Upper lobe of left lung (tissue), 6 donors: ENCODE measurements at regions not wholly inside any gene's neighbourhood (a gene's known extent, or its start where the extent isn't known, plus 50 kb on each side); places are given as distances from the start of the nearest gene placed in this dataset.
A peak's percentile ranks its signal among the peaks of the same experiment; 100 is the strongest.

ENCODE experiments used
- ATAC-seq, 2 donors: fragments of 200-7000 bp; cut with Tn5 transposase; one replicate each; pipeline ENCODE4 v1.9.1; 2022; ENCODE audit warnings: mild to moderate bottlenecking in 2 of 2, moderate library complexity in 2 of 2; ENCODE audit not compliant: low FRiP score in 2 of 2
- DNase-seq, 2 donors: peaks; one replicate each; pipeline ENCODE4 v3.0.0-alpha.2; 2019 to 2020
- H3K27ac ChIP-seq, 4 donors: fragments of 200-600 bp; sonication (generic); one replicate each; pipeline ENCODE4 v1.5.1; 2016 to 2019
- H3K27me3 ChIP-seq, 4 donors: fragments of 200-600 bp; sonication (generic); one replicate each; pipeline ENCODE4 v1.5.1; 2017 to 2019
- H3K36me3 ChIP-seq, 4 donors: fragments of 200-600 bp; sonication (generic); one replicate each; pipeline ENCODE4 v1.5.1; 2016 to 2019
- H3K4me1 ChIP-seq, 4 donors: fragments of 200-600 bp; sonication (generic); one replicate each; pipeline ENCODE4 v1.5.1; 2018 to 2019
- H3K4me3 ChIP-seq, 4 donors: fragments of 200-600 bp; sonication (generic); one replicate each; pipeline ENCODE4 v1.5.1; 2017 to 2019; ENCODE audit warnings: mild to moderate bottlenecking in 2 of 4, moderate library complexity in 1 of 4
- H3K9me3 ChIP-seq, 4 donors: fragments of 200-600 bp; sonication (generic); one replicate each; pipeline ENCODE4 v1.5.1; 2018 to 2019
- EP300 ChIP-seq, 4 donors: sonication (generic); formaldehyde crosslinking; IDR thresholded peaks; one replicate each; pipeline ENCODE4 v1.5.1; 2017; ENCODE audit warnings: antibody characterized with exemption in 4 of 4, control low read depth in 2 of 4
- POLR2A ChIP-seq, 4 donors: fragments of 450-650 bp; IDR thresholded peaks; one replicate each; pipeline ENCODE4 v1.5.1; 2016 to 2017; ENCODE audit warnings: antibody characterized with exemption in 4 of 4, mild to moderate bottlenecking in 2 of 4
- POLR2AphosphoS5 ChIP-seq, 2 donors: sonication (generic); formaldehyde crosslinking; IDR thresholded peaks; one replicate each; pipeline ENCODE4 v1.5.1; 2017; ENCODE audit warnings: antibody characterized with exemption in 2 of 2
- WGBS, 2 donors: methylation state at CpG; one replicate each; pipeline ENCODE4 v1.1.5; 2017 to 2018; 5-methylcytosine and 5-hydroxymethylcytosine counted together
- TF ChIP-seq, protein P1 (sequence below), 6 experiments: fragments of 450-650 bp in 4 of 6; fragments of 200-600 bp in 2 of 6; sonication (generic) in 2 of 6; IDR thresholded peaks; one replicate each; pipeline ENCODE4 v1.5.1; 2016 to 2019; ENCODE audit warnings: antibody characterized with exemption in 6 of 6
- donor health status: DM: no; HTN: no; CAD: no; lungs with moderate emphysema.
- donor health status: DM: no; HTN: yes; CAD: no; lungs with severe emphysema.

DNA sequence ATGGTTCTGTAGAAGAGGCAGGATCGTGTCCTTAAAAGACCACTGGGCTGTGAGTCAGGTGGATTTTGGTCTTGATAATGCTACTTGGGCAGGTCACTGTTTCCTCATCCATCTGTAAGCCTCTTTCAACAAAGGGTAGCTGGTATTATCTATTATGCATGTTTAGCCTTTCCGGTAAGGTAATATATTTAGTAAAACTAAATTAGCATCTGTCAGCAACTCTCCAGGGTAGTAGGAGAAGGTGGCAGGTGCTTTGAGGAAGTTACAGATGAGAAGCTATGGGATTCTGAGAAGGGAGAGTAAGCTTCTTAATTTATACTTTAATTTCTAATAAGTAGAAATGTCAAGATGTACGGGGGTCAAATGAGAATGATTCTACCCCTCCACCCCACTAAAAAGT is 86.9 kb upstream of the TGM3 start:
- H3K4me1 ChIP-seq = peaks cover 11 to 16% (median 12%) of the 10 kb centered on the region in 4 donors
- no peak for TF ChIP-seq EP300 (IDR thresholded peaks at IDR 0.05)
- WGBS, 2 donors = 70 to 79% methylated on average over 3 of the region's 3 CpGs

DNA sequence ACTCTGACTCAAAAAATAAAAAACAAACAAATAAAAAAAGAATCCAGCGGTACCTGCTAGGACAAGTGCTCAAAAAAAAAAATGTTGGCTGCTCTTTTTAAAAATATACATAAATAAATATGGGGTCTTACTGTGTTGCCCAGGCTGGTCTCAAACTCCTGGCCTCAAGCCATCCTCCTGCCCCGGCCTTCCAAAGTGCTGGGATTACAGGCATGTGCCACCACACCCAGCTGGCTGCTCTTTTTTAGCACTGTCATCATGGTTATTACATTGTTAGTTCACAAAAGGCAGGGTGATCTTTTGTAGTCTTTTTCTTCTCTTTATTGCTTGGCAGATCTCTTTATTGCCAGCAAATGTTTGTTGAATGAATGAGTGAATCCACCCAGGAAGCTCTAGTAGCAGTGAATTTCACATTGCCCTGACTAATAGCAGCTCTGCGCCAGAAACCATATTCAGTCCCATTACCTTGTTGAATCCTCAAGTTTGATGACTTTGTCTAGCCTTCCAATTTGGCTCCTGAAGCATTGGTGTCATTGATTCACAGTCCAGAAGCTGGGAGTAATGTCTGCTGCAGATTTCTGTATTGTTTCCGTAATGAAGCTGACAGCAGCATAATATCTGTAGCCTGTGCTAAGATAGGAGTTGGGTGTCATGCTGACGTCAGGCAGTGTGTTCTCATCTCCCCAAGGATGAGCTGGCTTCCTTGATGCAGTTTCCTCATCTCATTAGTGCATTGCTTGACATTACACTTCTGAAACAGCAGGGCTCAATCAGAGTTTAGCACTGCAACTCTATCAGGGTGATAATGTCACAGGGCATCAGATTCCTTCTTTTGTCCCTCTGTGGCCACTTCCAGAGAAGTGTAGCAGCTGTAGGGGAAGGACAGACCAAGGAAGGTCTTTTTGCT is 84.9 kb upstream of the TGM3 start:
- ATAC-seq (peak; percentile 54 to 83), DNase-seq (peak in 1 of 2 donors; percentile 78)
- no peak overlapping the region for H3K4me3 ChIP-seq
- no peaks in the 10 kb centered on the region for H3K36me3 ChIP-seq
- peaks cover 0 to 9% (median 3%) of the 10 kb centered on the region in 4 donors for H3K27me3 ChIP-seq
- WGBS, 2 donors = 59 to 65% methylated on average over 5 of the region's 5 CpGs
- peaks cover 11 to 16% (median 12%) of the 10 kb centered on the region in 4 donors for H3K4me1 ChIP-seq
- H3K27ac ChIP-seq = peak overlapping the region in 1 of 4 donors; percentile 7
- H3K9me3 ChIP-seq = no peaks in the 10 kb centered on the region
- peak in 1 of 2 donors; percentile 72 for TF ChIP-seq POLR2AphosphoS5 (IDR thresholded peaks at IDR 0.05)
- no peak for TF ChIP-seq EP300 (IDR thresholded peaks at IDR 0.05)
- TF ChIP-seq, protein P1, sequence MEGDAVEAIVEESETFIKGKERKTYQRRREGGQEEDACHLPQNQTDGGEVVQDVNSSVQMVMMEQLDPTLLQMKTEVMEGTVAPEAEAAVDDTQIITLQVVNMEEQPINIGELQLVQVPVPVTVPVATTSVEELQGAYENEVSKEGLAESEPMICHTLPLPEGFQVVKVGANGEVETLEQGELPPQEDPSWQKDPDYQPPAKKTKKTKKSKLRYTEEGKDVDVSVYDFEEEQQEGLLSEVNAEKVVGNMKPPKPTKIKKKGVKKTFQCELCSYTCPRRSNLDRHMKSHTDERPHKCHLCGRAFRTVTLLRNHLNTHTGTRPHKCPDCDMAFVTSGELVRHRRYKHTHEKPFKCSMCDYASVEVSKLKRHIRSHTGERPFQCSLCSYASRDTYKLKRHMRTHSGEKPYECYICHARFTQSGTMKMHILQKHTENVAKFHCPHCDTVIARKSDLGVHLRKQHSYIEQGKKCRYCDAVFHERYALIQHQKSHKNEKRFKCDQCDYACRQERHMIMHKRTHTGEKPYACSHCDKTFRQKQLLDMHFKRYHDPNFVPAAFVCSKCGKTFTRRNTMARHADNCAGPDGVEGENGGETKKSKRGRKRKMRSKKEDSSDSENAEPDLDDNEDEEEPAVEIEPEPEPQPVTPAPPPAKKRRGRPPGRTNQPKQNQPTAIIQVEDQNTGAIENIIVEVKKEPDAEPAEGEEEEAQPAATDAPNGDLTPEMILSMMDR (IDR thresholded peaks at IDR 0.05) = peak in 2 of 6 experiments; percentile 12 to 15
- no peak for TF ChIP-seq POLR2A (IDR thresholded peaks at IDR 0.05)

More for the DNA sequence above, 86.9 kb upstream of the TGM3 start:
- ATAC-seq (no peak), DNase-seq (no peak)
- Histone ChIP-seq H3K27me3 (peaks cover 0 to 9% (median 3%) of the 10 kb centered on the region in 4 donors), H3K36me3 (no peaks in the 10 kb centered on the region), H3K9me3 (no peaks in the 10 kb centered on the region), H3K27ac (no peak overlapping the region), H3K4me3 (no peak overlapping the region)

DNA sequence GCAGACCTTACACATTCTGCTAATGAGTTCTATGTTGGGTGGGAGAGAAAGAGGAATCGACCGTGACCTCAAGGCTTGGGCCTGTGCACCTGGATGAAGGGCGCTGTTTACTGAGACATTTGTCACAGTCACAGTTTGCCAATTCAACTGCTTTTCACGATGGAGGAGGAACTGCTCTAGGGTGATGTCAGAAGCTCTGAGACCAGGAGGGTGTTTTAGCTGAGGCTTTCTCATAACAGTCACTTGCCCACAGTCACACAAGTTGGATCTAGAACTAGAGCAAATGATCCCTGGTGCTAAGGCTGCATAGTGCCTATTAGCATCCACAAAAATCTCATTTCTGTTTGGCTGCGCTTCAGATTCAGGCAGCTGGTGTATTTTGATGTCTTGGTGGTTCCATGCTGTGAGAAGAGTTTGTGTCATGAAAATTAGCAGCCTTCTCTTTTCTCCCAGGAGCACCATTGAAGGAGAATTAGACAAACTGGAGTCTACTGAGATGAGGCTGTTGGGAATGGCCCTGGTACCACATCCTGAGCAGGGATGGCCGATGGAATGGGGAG is 83.3 kb upstream of the TGM3 start:
- H3K4me1 ChIP-seq = peaks cover 3 to 6% (median 4%) of the 10 kb centered on the region in 4 donors
- 70 to 82% methylated on average over 6 of the region's 6 CpGs for WGBS, 2 donors
- no peaks in the 10 kb centered on the region for H3K27me3 ChIP-seq
- no peaks in the 10 kb centered on the region for H3K9me3 ChIP-seq
- DNase-seq (no peak), ATAC-seq (no peak)
- H3K27ac ChIP-seq = no peak overlapping the region
- no peak overlapping the region for H3K4me3 ChIP-seq
- no peaks in the 10 kb centered on the region for H3K36me3 ChIP-seq
- TF ChIP-seq EP300 (IDR thresholded peaks at IDR 0.05) = no peak
- TF ChIP-seq, protein P1 (IDR thresholded peaks at IDR 0.05) = no peak
- TF ChIP-seq POLR2A (IDR thresholded peaks at IDR 0.05) = no peak
- TF ChIP-seq POLR2AphosphoS5 (IDR thresholded peaks at IDR 0.05) = no peak

DNA sequence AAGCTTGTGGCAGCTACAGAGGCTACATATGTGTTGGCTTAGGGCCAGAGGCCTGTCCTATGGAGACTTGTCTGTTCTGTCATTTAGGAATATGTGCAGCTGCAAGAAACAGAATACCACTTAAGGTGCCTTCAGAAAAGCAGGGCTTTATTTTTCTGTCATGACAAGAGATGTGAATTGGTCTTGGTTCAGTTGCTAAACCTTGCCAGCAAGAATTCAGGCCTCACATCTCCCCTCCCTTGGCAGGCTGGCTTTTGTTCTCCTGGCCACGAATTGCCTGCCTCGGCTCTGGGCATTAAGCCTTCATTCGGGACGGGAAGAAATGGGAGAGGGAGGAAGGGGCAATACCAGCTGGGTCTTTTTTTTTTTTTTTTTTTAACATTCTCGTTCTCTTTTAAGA is 82.4 kb upstream of the TGM3 start:
- ATAC-seq (no peak), DNase-seq (no peak)
- H3K36me3 ChIP-seq = no peaks in the 10 kb centered on the region
- TF ChIP-seq POLR2A (IDR thresholded peaks at IDR 0.05) (no peak), POLR2AphosphoS5 (IDR thresholded peaks at IDR 0.05) (no peak), EP300 (IDR thresholded peaks at IDR 0.05) (no peak)
- TF ChIP-seq, protein P1 (IDR thresholded peaks at IDR 0.05) = no peak
- H3K9me3 ChIP-seq = no peaks in the 10 kb centered on the region
- no peaks in the 10 kb centered on the region for H3K27me3 ChIP-seq
- no peak overlapping the region for H3K4me3 ChIP-seq
- H3K4me1 ChIP-seq = no peaks in the 10 kb centered on the region
- WGBS, 2 donors = 33 to 70% methylated on average over 5 of the region's 5 CpGs
- no peak overlapping the region for H3K27ac ChIP-seq

DNA sequence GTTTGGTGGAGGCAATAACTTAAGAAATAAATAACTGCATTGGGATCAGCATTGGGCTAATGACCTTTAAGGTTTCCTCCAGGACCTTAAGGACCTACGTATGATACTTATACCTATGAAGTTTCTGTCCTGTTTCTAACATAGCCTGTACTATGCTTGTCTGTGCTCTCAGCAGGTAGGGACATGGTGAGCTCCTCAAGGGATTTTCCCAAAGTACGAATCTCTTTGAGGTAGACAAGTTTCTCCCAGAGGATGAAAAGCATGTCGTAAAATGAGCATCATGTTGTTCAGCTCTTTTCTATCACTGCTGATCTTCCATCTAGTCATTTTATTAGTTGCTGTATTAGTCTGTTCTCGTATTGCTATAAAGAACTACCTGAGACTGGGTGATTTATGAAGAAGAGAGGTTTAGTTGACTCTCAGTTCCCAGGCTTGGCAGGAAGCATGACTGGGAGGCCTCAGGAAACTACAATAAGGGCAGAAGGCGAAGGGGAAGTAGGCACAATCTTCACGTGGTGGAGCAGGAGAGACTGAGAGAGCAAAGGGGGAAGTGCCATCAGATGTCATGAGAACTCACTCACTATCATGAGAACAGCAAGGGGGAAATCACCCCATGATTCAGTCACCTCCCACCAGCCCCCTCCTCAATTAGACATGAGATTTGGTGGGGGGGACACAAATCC is 77.8 kb upstream of the TGM3 start:
- 58 to 60% methylated on average over 6 of the region's 6 CpGs for WGBS, 2 donors
- Histone ChIP-seq H3K4me1 (no peaks in the 10 kb centered on the region), H3K4me3 (no peak overlapping the region), H3K27me3 (no peaks in the 10 kb centered on the region), H3K9me3 (peaks cover 0 to 2% (median 0%) of the 10 kb centered on the region in 4 donors), H3K27ac (peak overlapping the region in 3 of 4 donors; percentile 30 to 57 (median 53)), H3K36me3 (no peaks in the 10 kb centered on the region)
- DNase-seq (peak in 1 of 2 donors; percentile 68), ATAC-seq (peak; percentile 43 to 86)
- TF ChIP-seq POLR2A (IDR thresholded peaks at IDR 0.05) (no peak), EP300 (IDR thresholded peaks at IDR 0.05) (no peak), POLR2AphosphoS5 (IDR thresholded peaks at IDR 0.05) (no peak)
- TF ChIP-seq, protein P1 (IDR thresholded peaks at IDR 0.05) = no peak
